Stimulated activated CD4-positive, alpha-beta T cell treated with anti-CD3 and anti-CD28 coated beads, Interleukin-2, amount 100 ng/mL, for 24 hours (primary cell): ENCODE measurements at regions not wholly inside any gene's neighbourhood (a gene's known extent, or its start where the extent isn't known, plus 50 kb on each side); places are given as distances from the start of the nearest gene placed in this dataset.

Experiments
- DNase-seq, 2 donors: peaks; one replicate each; pipeline ENCODE4 v3.0.0-alpha.2; 2020

GRCh38 chr3:24596626-24597025 lies 102.0 kb upstream of the THRB start:
- no peak for DNase-seq

DNA sequence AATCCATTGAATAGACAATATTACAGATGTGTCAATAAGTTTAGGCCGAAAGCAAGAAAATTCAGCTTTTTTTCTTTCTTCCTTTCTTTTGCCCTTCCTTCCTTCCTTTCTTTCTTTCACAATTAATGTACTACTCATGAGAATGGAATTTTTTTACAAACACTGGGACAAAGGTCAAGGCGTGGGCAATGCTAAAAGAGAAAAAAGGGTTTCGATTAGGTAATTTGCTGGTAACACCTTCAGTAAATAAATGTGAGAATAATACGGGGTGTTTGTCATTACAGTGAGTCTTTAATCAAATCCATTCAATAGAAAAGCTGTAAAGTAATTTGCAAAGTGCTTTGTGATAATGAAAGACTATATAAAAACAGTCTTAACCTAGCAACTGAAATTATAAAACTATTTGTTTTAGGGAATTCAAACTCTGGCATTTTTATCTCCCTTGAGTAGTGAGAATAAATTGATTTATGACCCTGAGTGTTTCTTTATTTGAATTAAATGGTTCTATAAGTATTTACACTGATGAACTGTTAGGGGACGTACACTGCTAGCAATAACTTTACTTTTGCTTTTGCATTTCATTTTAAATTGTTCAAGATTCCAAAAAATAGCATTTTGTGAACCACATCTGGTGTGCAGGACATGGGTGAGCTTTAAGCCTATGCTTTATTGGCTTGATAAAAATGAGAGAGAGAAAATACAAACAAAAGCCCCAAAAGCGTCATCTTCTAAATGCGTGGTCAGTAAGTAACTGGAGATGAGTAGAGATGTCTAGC lies 104.2 kb upstream of the THRB start:
- no peak for DNase-seq

DNA sequence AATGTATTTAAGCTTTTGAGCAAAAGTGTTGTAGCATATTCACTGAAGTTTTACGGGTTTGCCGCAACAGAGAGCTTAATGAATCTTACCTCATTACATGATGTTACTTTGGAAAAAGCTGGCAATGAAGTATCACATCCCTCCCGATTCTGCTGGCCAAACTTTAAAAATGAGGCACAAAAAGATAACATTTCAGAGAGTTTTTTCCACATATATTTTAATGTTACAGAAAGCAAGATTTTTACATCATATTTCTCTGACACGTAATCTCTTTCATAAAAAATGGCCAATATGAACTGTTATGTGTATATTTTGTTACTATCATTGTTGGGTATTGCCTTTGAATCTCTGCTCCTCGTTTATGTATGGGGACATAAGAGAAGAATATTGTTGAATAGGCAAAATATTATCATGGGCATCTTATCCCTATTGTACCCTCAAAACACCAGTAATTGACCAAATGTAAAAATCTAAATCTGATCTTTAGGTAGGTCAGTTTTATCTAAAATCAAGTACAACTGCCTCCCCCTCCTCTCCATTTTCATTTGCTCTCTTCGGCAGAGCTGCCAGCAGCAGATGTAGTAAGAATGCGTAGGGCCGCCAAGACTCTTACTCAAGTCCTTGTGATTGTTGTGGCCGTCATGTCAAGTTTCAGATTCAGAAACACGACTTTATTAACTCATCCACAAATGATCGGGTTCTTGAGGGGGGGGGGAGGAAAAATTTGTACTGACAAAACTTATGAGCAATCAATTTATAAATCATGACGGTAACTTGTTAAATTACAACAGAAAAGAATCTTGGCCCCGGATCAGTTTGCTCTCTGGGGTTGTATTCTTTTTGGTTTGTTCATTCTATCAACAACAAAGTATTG lies 106.7 kb upstream of the THRB start:
- DNase-seq, result no peak

GRCh38 chr3:24604215-24604614 lies 109.6 kb upstream of the THRB start:
- no peak for DNase-seq

DNA sequence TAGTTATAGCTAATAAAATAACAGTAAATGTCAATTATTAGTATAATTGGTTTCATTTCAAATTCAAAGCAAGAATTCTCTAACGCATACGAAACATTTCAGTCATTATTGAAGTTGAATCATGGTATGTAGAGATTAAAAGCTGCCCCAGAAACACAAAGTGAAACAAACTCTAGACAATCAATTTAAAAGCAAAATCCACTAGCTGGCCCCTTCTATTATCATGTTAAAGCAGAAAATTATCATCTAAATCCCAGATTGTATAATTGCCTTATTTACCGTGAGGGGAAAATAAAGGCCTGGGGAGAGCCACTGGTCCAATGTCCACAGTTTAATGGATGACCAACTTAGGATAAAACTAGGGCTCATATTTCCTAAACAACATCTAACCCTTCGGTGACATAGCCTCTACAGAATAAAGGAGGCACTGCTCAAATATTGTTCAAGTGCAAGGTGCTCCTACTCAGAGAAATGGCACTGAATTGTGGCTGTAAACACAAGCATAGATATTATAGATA lies 110.9 kb upstream of the THRB start:
- no peak for DNase-seq

- DNase-seq, result no peak
These were observed 112.6 kb upstream of the THRB start for GRCh38 chr3:24607281-24607680.

GRCh38 chr3:24608701-24609390 lies 114.2 kb upstream of the THRB start:
- no peak for DNase-seq

GRCh38 chr3:24614359-24614758 lies 119.7 kb upstream of the THRB start:
- DNase-seq, result no peak

DNA sequence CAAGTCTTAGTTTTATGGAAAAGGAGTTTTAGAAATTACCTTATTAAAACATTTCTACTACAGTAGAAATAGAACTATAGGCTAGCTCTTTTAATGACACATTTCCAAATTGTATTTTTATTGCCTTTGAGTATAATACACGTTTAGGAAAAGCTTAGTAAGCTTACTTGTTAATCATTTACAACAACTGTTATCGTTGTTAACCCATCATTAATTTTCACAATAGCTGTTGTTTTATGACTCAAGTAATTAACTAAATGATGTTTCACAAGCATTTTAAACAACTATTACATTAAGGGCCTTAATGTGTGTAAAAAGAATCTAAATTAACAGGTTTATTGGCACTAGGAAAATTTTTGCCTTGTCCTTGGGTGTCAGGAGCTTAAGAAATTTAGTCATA lies 120.5 kb upstream of the THRB start:
- no peak for DNase-seq

DNA sequence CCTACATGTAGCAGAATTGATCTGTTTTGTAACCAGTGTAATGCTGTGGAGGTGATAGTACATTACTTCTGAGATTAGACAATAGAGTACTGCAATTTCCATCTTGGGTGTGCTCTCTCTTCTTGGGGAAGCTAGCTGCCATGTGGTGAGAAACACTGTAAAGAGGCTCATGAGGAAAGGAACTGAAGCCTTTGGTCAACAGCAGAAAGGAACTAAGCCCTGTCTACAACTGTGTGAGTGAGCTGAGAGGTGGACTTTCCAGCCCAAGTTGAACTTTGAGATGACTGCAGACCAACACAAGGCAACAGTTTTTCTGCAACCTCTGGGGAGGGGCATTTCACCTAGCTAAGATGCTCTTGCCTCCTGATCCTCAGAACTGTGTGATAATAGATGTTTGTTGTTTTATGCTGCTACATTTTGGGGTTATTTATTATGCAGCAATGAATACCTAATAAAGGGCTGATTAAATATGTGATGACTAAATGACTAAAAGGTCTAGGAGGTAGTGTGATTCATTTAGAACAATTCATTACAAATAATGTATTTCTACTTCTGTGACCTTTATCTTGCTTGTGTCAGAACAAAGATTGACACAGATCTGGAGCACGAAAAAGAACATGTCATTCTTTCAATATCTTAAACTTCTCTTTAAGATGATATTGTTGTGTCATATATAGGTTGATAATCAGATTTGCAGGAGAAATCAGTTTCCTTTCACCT lies 121.6 kb upstream of the THRB start:
- no peak for DNase-seq

DNA sequence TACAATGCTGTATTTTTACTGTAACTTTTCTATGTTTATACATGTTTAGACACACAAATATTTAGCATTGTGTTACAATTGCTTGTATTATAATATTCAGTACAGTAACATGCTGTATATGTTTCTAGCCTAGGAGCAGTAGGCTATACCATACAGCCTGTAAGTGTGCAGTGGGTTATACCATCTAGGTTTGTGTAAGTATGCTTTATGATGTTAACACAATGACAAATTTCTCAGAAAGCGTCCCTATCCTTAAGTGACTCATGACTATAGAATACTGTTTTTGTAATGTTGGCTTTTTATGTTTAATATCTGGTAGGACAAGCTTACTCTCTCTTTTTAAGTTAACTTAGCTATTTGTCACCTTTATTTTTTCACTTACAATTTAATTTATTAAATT lies 127.5 kb upstream of the THRB start:
- DNase-seq, result no peak

DNA sequence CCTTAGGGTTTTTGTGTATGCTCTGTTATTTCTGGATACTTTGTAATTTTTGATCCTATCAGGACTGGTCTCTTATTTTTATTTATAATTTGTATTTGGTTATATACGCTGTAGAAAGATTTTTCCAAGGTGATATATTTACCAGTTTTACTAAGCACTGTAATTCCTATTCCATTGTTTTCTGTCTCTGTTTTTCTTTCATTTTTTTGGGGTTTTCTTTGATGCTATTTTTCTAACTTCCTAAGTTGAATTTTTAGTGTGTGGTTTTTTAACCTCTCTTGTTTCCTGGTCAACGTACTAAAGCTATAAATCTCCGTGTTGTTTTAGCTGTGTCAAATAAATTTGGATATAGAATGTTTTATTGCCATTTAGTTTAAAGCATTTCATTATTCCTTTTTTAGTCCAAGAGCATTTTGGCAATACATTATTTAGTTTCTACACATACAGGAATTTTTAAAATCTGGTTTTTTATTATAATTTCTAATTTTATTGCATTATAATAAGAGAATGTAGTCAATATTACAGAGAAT lies 128.1 kb upstream of the THRB start:
- DNase-seq, result no peak

- DNase-seq, result no peak
These were observed 129.0 kb upstream of the THRB start for GRCh38 chr3:24623657-24624056.

DNA sequence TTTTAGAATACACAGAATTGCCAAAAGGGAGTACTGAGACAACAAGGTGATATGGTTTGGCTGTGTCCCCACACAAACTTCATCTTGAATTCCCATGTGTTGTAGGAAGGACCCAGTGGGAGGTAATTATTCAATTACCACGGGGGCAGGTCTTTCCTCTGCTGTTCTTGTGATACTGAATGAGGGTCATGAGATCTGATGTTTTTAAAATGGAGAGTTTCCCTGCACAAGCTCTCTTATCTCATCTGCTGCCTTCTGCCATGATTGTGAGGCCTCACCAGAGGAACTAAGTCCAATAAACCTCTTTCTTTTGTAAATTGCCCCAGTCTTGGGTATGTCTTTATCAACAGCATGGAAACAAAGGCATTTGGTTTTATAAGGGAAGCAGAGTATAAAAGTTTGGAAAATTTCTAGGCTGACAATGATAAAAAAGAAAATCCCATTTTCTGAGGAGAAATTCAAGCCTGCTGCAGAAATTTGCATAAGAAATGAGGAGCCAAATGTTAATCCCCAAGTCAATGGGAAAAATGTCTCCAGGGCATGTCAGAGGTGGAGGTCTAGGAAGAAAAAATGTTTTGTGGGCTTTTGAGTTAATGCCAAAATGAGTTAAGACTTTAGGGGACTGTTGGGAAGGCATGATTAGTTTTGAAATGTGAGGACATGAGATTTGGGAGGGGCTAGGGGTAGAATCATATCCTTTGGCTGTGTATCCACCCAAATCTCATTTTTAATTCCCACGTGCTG lies 130.5 kb upstream of the THRB start:
- DNase-seq, result no peak

DNA sequence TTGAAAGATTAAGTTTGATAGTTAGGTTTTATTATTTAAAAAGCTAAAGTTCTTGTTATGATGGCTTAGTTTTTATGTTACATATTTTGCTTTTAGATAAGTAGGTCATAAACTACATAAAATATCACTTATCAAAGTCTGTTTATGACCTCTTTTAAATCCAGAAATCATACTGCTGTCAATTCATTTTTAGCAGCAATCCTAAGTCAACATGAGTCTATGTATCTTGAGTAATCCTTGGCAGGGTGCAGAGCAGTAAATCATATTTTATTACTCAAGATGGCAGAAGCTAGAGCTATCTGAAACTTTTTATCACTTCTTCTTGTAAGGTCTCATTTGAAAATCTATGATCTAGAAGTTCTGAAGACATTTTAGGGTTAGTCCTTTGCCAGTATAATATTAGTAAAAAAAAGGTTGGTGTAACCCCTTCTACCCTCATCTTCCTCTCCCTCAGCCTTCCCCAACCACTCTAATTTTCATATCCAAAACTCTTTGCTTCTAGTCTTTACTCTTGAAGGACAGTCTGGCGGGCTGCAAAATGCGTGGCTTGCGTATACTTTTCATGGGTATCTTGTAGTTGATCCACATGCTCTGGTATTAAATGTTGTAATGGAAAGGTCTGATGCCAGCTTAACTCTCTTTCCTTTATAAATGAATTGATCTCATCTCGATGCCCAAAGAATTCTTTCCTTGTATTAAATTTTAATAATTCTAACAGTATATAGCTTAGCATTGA lies 134.0 kb upstream of the THRB start:
- DNase-seq, result no peak

- DNase-seq, result no peak
These were observed 136.8 kb upstream of the THRB start for GRCh38 chr3:24631481-24631880.

- no peak for DNase-seq
These were observed 144.4 kb upstream of the THRB start for GRCh38 chr3:24639061-24639460.

DNA sequence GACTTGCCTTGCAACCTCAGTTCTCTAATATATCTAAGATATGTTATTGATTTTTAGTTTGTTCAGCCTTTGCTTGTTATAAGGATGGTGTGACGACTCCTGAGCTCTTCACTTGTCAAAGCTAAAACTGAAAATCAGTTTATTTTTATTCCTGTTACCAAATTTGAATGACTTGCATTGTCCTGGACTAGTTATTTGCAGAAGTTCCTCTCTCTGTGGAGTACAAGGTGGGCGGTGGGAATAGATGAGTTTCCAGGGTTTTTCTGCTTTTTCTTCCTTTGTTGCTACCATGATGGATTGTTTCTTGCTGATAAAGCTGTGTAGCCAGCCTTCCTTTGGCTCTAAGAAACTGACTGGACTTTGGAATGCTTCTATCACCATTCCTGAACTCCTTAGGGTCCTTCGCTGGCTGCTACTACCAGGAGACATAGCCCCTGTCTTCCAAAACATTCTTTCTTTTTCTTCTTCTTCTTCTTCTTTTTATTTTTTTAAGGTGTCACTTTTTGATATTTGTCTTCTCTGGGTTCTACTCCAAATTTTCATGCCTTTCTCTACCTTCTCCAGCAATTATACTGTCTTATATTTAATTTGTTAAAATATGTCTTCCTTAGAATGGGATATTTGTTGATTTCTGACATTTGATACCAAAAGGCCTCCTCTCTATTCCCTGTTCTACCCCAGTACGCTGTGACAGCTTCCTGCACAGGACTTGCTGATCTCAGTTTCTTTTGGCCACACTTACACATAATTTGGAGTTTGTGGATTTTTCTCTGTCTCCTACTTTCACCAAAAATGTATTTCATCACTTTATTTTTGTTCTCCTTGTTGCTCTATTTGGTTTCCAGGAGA lies 145.1 kb upstream of the THRB start:
- no peak for DNase-seq

DNA sequence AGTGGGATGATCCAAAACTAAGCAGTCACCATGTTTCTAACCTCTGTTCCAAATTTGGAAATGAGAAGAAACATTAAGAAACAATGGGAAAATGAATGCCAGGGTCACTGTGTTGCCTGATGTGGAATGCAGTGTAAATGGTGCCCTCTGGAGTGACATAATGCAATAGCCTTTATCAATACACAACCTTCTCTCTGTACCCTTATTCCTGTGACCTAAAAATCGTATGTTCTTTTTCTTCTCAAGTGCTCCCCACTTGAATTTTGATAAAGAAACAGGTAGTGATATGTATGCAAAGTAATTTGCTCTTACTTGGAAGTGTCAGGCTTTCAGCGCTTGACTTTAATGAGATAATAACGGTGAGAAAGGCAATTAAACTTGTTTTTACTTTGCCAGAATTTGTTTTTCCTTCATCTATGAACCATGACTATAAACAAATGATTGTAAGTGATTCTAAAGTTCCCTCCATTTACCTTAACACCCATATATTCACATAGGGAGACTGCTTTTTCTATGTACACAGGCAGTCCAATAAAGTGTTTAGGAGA lies 145.8 kb upstream of the THRB start:
- DNase-seq, result no peak

GRCh38 chr3:24641628-24642027 lies 147.0 kb upstream of the THRB start:
- DNase-seq, result no peak
